HCT116 (cell line): ENCODE measurements at regions not wholly inside any gene's neighbourhood (a gene's known extent, or its start where the extent isn't known, plus 50 kb on each side); places are given as distances from the start of the nearest gene placed in this dataset.

Experiments
- ATAC-seq: fragments of 200-7000 bp; cut with Tn5 transposase; 2 replicates; pipeline ENCODE4 v1.9.1; 2020; ENCODE audit warnings: mild to moderate bottlenecking, moderate library complexity
- BruUV-seq: library from RNA; stranded (reverse); fragments of 400-500 nt; replicated peaks from 2 replicates; lab custom pipeline; 2021; lab: Mats Ljungman, UMichigan
- CTCF ChIA-PET: fragments of 300-600 bp; sonication (Branson Sonifier 250); formaldehyde crosslinking; loops from one replicate; lab custom pipeline; 2021; ENCODE audit warnings: antibody characterized with exemption; lab: Charles Lee
- POLR2A ChIA-PET: fragments of 300-600, 350-600 bp; sonication (Branson Sonifier 250); formaldehyde crosslinking; loops from one replicate; lab custom pipeline; 2021; ENCODE audit warnings: antibody characterized with exemption; lab: Charles Lee
- RAD21 ChIA-PET, 2 experiments: fragments of 300-600 bp; sonication (Branson Sonifier 250); formaldehyde crosslinking; loops; one replicate each; lab custom pipeline; 2023; ENCODE audit warnings: low total read pairs in 2 of 2; ENCODE audit not compliant: uncharacterized antibody in 2 of 2, unreplicated experiment in 2 of 2, low non-redundant PET in 1 of 2; lab: Charles Lee
- DNase-seq: peaks from one replicate; pipeline ENCODE4 v3.0.0-alpha.2; 2010; ENCODE audit warnings: low read depth, low spot score
- H2AFZ ChIP-seq: fragments of 200-600 bp; shearing (Covaris generic), sonication (generic); 2 replicates; pipeline ENCODE4 v1.6.1; 2017; ENCODE audit warnings: low read depth, mixed run types, mixed read lengths, antibody characterized with exemption, low read length; ENCODE audit not compliant: poor library complexity, severe bottlenecking
- H3K27ac ChIP-seq: 2 replicates; pipeline ENCODE4 v1.5.1; 2012; ENCODE audit warnings: low read depth, low read length
- H3K27me3 ChIP-seq: fragments of 200-600 bp; sonication (generic); 2 replicates; pipeline ENCODE4 v1.6.1; 2016; ENCODE audit warnings: mixed run types, low read length, mixed read lengths; ENCODE audit not compliant: insufficient read depth
- H3K36me3 ChIP-seq, 2 experiments: fragments of 200-500 bp in 1 of 2; fragments of 200-600 bp in 1 of 2; sonication (Bioruptor generic) in 1 of 2; sonication (generic) in 1 of 2; 2 replicates each; pipeline versions ENCODE4 v1.5.1 to v1.6.1; 2014 to 2016; ENCODE audit warnings: low read length in 2 of 2, inconsistent platforms in 1 of 2, mixed read lengths in 1 of 2, mixed run types in 1 of 2; ENCODE audit not compliant: insufficient read depth in 2 of 2, control insufficient read depth in 1 of 2
- H3K4me1 ChIP-seq, 2 experiments: fragments of 200-600 bp in 1 of 2; sonication (generic) in 1 of 2; 2 replicates each; pipeline versions ENCODE4 v1.5.1 to v1.6.1; 2012 to 2017; ENCODE audit warnings: low read length in 2 of 2, inconsistent platforms in 1 of 2, mild to moderate bottlenecking in 1 of 2, mixed read lengths in 1 of 2, mixed run types in 1 of 2, moderate library complexity in 1 of 2; ENCODE audit not compliant: insufficient read depth in 2 of 2, control insufficient read depth in 1 of 2
- H3K4me2 ChIP-seq: fragments of 200-600 bp; sonication (generic); 2 replicates; pipeline ENCODE4 v1.6.1; 2017; ENCODE audit warnings: mixed run types, low read length, mixed read lengths
- H3K4me3 ChIP-seq, 2 experiments: fragments of 200-600 bp in 1 of 2; sonication (generic) in 1 of 2; replicated peaks in 1 of 2; 2 replicates each; pipeline ENCODE4 v1.5.1; 2011 to 2016; ENCODE audit warnings: low read length in 2 of 2, control low read depth in 1 of 2, low read depth in 1 of 2, mild to moderate bottlenecking in 1 of 2, mixed read lengths in 1 of 2, mixed run types in 1 of 2
- H3K79me2 ChIP-seq: fragments of 200-600 bp; sonication (generic); 2 replicates; pipeline ENCODE4 v1.6.1; 2017; ENCODE audit warnings: mild to moderate bottlenecking, mixed run types, low read length, moderate library complexity, mixed read lengths; ENCODE audit not compliant: insufficient read depth
- H3K9ac ChIP-seq: fragments of 200-600 bp; sonication (generic); 2 replicates; pipeline ENCODE4 v1.6.1; 2016; ENCODE audit warnings: low read length, mixed read lengths
- H3K9me2 ChIP-seq: fragments of 200-600 bp; sonication (generic), shearing (Covaris generic); 2 replicates; pipeline ENCODE4 v1.6.1; 2017; ENCODE audit warnings: mixed run types, mild to moderate bottlenecking, moderate library complexity; ENCODE audit not compliant: insufficient read depth
- H3K9me3 ChIP-seq, 2 experiments: fragments of 200-500 bp in 1 of 2; fragments of 200-600 bp in 1 of 2; sonication (Bioruptor generic) in 1 of 2; sonication (generic) in 1 of 2; 2 replicates each; pipeline ENCODE4 v1.6.1; 2014 to 2017; ENCODE audit warnings: low read length in 2 of 2, mixed read lengths in 2 of 2, inconsistent platforms in 1 of 2, low read depth in 1 of 2, mild to moderate bottlenecking in 1 of 2, mixed run types in 1 of 2, moderate library complexity in 1 of 2; ENCODE audit not compliant: control insufficient read depth in 1 of 2, insufficient read depth in 1 of 2
- H4K20me1 ChIP-seq: fragments of 200-600 bp; sonication (generic), shearing (Covaris generic); 2 replicates; pipeline ENCODE4 v1.6.1; 2017; ENCODE audit warnings: mixed run types, mild to moderate bottlenecking, moderate library complexity; ENCODE audit not compliant: insufficient read depth
- ATF3 ChIP-seq: IDR thresholded peaks from 2 replicates; pipeline ENCODE4 v1.6.1; 2012
- CEBPB ChIP-seq: IDR thresholded peaks from 2 replicates; pipeline ENCODE4 v1.6.1; 2012; ENCODE audit warnings: low read depth
- ELF1 ChIP-seq: IDR thresholded peaks from 2 replicates; pipeline ENCODE4 v1.6.1; 2012; ENCODE audit warnings: low read depth, borderline replicate concordance
- POLR2A ChIP-seq: IDR thresholded peaks from 2 replicates; pipeline ENCODE4 v1.7.0; 2011; ENCODE audit warnings: borderline replicate concordance; ENCODE audit not compliant: insufficient read depth, insufficient read length; ENCODE audit errors: extremely low read depth
- REST ChIP-seq: IDR thresholded peaks from 2 replicates; pipeline ENCODE4 v1.6.1; 2012; ENCODE audit warnings: low read depth
- SP1 ChIP-seq: IDR thresholded peaks from 2 replicates; pipeline ENCODE4 v1.6.1; 2012; ENCODE audit warnings: low read depth
- SRF ChIP-seq: IDR thresholded peaks from 2 replicates; pipeline ENCODE4 v1.6.1; 2012; ENCODE audit warnings: low read depth
- YY1 ChIP-seq: IDR thresholded peaks from 2 replicates; pipeline ENCODE4 v1.6.1; 2011; ENCODE audit warnings: low read length, low read depth, moderate library complexity, mild to moderate bottlenecking; ENCODE audit not compliant: insufficient replicate concordance; ENCODE audit errors: extremely low read depth
- intact Hi-C: fragments of 100-400 bp; cut with micrococcal nuclease; formaldehyde crosslinking; loops from 2 replicates; pipeline ENCODE4 v1.10.0; 2022
- TF ChIP-seq, protein P1 (sequence below): IDR thresholded peaks from 2 replicates; pipeline ENCODE4 v1.6.1; 2012

DNA sequence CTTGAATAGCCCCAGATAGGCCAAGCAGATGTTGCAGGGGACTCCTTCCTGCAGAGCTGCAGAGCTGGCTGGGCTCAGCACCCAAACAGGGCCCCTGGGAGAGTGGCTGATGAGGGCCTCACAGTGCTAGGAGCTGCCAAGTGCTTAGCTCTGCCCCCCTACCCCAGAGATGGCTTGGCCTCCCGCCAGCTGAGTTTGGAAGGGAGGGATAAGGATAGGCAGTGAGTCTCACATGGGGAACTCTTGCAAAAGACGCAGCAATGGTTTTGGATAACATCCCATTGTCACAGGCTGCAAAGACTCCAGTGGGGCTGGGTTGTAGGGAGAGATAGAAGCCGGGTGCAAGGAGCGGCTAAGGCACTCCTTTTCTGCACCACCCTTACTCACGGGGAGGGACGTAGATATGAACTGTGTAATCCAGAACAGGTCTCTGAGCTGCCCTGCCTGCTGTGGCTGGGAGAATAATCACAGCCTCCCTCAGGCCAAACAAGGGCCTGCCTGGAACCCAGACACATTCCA is 52.9 kb upstream of the MAF start:
- H3K27ac ChIP-seq: no peak overlapping the region
- no peaks in the 10 kb centered on the region for H3K4me1 ChIP-seq
- H3K9me3 ChIP-seq: peaks cover 52 to 61% of the 10 kb centered on the region in 2 experiments; a peak in 2 of 4 replicates
- H3K79me2 ChIP-seq: no peaks in the 10 kb centered on the region
- ChIA-PET POLR2A (no interaction called here), RAD21 (no interaction called here), CTCF (no interaction called here)
- no peak overlapping the region for H3K4me3 ChIP-seq
- TF ChIP-seq ELF1 (no peak), POLR2A (no peak), ATF3 (no peak), CEBPB (no peak), YY1 (no peak), SRF (no peak), REST (no peak), SP1 (no peak)
- TF ChIP-seq, protein P1, sequence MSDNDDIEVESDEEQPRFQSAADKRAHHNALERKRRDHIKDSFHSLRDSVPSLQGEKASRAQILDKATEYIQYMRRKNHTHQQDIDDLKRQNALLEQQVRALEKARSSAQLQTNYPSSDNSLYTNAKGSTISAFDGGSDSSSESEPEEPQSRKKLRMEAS: no peak
- BruUV-seq: no TSS peak
- H3K36me3 ChIP-seq: no peaks in the 10 kb centered on the region
- H4K20me1 ChIP-seq: no peaks in the 10 kb centered on the region
- H3K4me2 ChIP-seq: no peak overlapping the region
- no peak overlapping the region for H2AFZ ChIP-seq
- intact Hi-C loops: no loop called here
- H3K9me2 ChIP-seq: no peaks in the 10 kb centered on the region
- DNase-seq: no peak
- H3K27me3 ChIP-seq: no peaks in the 10 kb centered on the region
- ATAC-seq: no peak
- no peak overlapping the region for H3K9ac ChIP-seq
